ENCODE measurements at regions not wholly inside any gene's neighbourhood (a gene's known extent, or its start where the extent isn't known, plus 50 kb on each side); places are given as distances from the start of the nearest gene placed in this dataset.
"Not testable (repeated sequence)": the region's sequence is repeated elsewhere in the genome, so short reads cannot be mapped to it uniquely, and the experiment has no call there.

DNA sequence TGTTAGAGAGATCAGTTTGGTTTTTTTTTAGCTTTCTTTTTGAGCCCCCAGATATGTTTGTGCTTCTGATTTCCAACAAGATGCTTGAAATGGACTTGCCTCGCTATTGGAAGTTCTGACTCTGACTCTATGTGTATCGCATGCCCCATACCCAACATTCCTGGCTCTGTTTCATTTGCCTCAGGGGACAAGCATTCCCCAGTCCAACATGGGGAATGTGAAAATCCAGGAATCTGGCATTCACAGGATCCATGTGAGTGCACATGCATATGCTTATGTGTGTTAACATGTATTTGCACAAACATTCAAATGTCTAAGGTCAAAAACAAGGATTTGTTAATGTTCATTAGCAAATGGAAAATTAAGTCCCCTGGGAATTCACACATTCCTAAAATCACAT, 233.9 kb downstream of the TLR4 start:
- CTCF ChIA-PET, result interaction anchor here in 1 of 2 donors (0.8 kb wide), 1 partner anchor 47 kb away, joined by 3 read pairs; no protein-coding TSS in a partner anchor
- H3K27me3 ChIP-seq (replicated peaks in 1 of 2; ENCODE audit: control insufficient read depth in 2 of 2, extremely low read depth in 1 of 2, insufficient read depth in 2 of 2, low read length in 1 of 2), result no peaks in the 10 kb centered on the region
- H3K4me1 Mint-ChIP-seq, result peaks cover 0 to 1% (median 0%) of the 10 kb centered on the region in 3 donors
- H3K9me3 ChIP-seq, result no peaks in the 10 kb centered on the region
- H3K4me1 ChIP-seq (ENCODE audit: control insufficient read depth in 1 of 2, extremely low read depth in 1 of 2, insufficient read depth in 2 of 2, low read length in 2 of 2), result no peaks in the 10 kb centered on the region
- H3K36me3 ChIP-seq (ENCODE audit: control insufficient read depth in 2 of 2, extremely low read depth in 1 of 2, insufficient read depth in 1 of 2, low read length in 1 of 2), result no peaks in the 10 kb centered on the region
- H3K27me3 Mint-ChIP-seq, result peaks cover 0 to 3% of the 10 kb centered on the region in 2 donors
- H3K9me3 Mint-ChIP-seq, result peaks cover 0 to 2% (median 0%) of the 10 kb centered on the region in 3 donors
- H3K27ac ChIP-seq (ENCODE audit: low read length), result no peak overlapping the region
- POLR2A ChIA-PET, result no interaction called here
- WGBS (ENCODE audit: insufficient coverage), result 80% methylated on average over 1 of the region's 2 CpGs
- H3K27ac Mint-ChIP-seq, result no peak overlapping the region
- no peak overlapping the region for H3K4me3 ChIP-seq (ENCODE audit: control insufficient read depth in 1 of 2, extremely low read depth in 1 of 2, low read length in 1 of 2)
- DNase-seq, result no peak
- no peak for ATAC-seq (replicated peaks in 1 of 4)
- H3K36me3 Mint-ChIP-seq, result no peaks in the 10 kb centered on the region
- no peak overlapping the region for H3K4me3 Mint-ChIP-seq

DNA sequence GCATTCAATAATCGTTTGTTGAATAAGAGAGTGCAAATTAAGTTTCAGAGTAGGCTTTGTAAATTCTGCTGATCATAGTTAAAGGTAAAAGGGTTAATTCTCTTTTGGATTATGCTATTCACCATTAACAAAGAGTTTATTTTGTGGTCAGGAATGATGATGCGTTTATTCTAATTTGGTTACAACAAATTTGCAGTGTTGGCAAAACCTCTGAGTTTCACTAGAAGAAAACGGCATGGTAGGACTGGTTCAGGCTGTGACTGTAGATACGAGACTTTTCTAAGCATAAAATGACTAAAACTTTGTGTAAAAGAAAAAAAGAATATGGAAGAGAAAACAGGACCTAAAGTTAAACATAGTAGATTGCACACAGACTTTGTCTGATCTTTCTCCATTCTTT, 234.7 kb downstream of the TLR4 start:
- POLR2A ChIA-PET, result no interaction called here
- Mint-ChIP-seq H3K27ac (no peak overlapping the region), H3K36me3 (no peaks in the 10 kb centered on the region), H3K4me1 (peaks cover 0 to 1% (median 0%) of the 10 kb centered on the region in 3 donors), H3K27me3 (peaks cover 0 to 3% of the 10 kb centered on the region in 2 donors), H3K4me3 (no peak overlapping the region), H3K9me3 (peaks cover 0 to 2% (median 0%) of the 10 kb centered on the region in 3 donors)
- no peak for DNase-seq
- 80% methylated on average over 1 of the region's 4 CpGs for WGBS (ENCODE audit: insufficient coverage)
- no peaks in the 10 kb centered on the region for H3K9me3 ChIP-seq
- H3K4me1 ChIP-seq (ENCODE audit: control insufficient read depth in 1 of 2, extremely low read depth in 1 of 2, insufficient read depth in 2 of 2, low read length in 2 of 2), result no peaks in the 10 kb centered on the region
- H3K27me3 ChIP-seq (replicated peaks in 1 of 2; ENCODE audit: control insufficient read depth in 2 of 2, extremely low read depth in 1 of 2, insufficient read depth in 2 of 2, low read length in 1 of 2), result no peaks in the 10 kb centered on the region
- no peak overlapping the region for H3K4me3 ChIP-seq (ENCODE audit: control insufficient read depth in 1 of 2, extremely low read depth in 1 of 2, low read length in 1 of 2)
- no peak overlapping the region for H3K27ac ChIP-seq (ENCODE audit: low read length)
- CTCF ChIA-PET, result no interaction called here
- H3K36me3 ChIP-seq (ENCODE audit: control insufficient read depth in 2 of 2, extremely low read depth in 1 of 2, insufficient read depth in 1 of 2, low read length in 1 of 2), result no peaks in the 10 kb centered on the region
- ATAC-seq (replicated peaks in 1 of 4), result no peak

DNA sequence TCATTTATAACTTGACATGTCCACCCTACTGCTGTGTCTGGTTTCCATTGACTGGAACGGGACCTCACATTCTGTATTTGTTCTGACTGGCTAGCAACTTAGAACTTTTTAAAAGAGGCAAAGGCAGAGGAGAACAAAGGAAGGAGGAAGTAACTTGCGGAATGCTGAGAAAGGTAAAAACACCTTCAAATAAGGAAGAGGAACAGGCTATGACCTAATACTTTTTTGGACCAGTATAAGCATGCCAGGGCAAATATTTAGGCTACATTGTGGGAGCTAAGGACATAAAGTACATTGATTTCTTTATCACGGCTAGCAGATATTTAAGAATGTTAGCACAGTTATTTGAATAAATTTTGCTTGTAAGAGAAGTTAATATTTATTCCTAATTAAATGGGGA, 240.5 kb downstream of the TLR4 start:
- H3K27me3 Mint-ChIP-seq; DNase-seq; H3K4me3 ChIP-seq (ENCODE audit: control insufficient read depth in 1 of 2, extremely low read depth in 1 of 2, low read length in 1 of 2); POLR2A ChIA-PET; H3K36me3 Mint-ChIP-seq; ATAC-seq (replicated peaks in 1 of 4); H3K27ac Mint-ChIP-seq; H3K36me3 ChIP-seq (ENCODE audit: control insufficient read depth in 2 of 2, extremely low read depth in 1 of 2, insufficient read depth in 1 of 2, low read length in 1 of 2); H3K4me1 ChIP-seq (ENCODE audit: control insufficient read depth in 1 of 2, extremely low read depth in 1 of 2, insufficient read depth in 2 of 2, low read length in 2 of 2); CTCF ChIA-PET; H3K9me3 Mint-ChIP-seq; H3K4me1 Mint-ChIP-seq; H3K4me3 Mint-ChIP-seq; H3K27me3 ChIP-seq (replicated peaks in 1 of 2; ENCODE audit: control insufficient read depth in 2 of 2, extremely low read depth in 1 of 2, insufficient read depth in 2 of 2, low read length in 1 of 2); H3K27ac ChIP-seq (ENCODE audit: low read length); H3K9me3 ChIP-seq: not testable (repeated sequence)
- no CpG with 5 or more reads among the region's 3 CpGs for WGBS (ENCODE audit: insufficient coverage)

DNA sequence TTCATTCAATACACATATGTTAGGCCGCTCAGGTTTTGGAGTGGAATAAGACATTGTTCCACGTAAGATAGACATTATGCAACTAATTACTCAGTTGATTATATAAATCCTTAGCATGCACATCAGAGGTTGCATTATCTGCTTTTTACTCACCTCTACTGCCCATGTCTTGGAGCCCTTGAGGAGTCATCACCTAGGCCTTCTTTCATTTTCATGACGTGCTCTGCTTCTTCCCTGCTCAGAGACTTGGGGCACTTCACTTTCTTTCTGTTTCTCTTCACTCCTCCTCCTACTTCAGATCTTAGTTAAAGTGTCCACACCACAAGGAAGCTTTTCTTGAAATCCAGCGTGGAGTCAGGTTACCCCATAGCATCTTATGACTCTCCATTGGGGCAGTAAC, 241.1 kb downstream of the TLR4 start:
- ATAC-seq (replicated peaks in 1 of 4) (no peak), DNase-seq (no peak)
- no peaks in the 10 kb centered on the region for H3K27me3 ChIP-seq (replicated peaks in 1 of 2; ENCODE audit: control insufficient read depth in 2 of 2, extremely low read depth in 1 of 2, insufficient read depth in 2 of 2, low read length in 1 of 2)
- H3K36me3 ChIP-seq (ENCODE audit: control insufficient read depth in 2 of 2, extremely low read depth in 1 of 2, insufficient read depth in 1 of 2, low read length in 1 of 2), result no peaks in the 10 kb centered on the region
- no peak overlapping the region for H3K4me3 Mint-ChIP-seq
- no peaks in the 10 kb centered on the region for H3K9me3 Mint-ChIP-seq
- H3K27ac ChIP-seq (ENCODE audit: low read length), result no peak overlapping the region
- H3K4me3 ChIP-seq (ENCODE audit: control insufficient read depth in 1 of 2, extremely low read depth in 1 of 2, low read length in 1 of 2), result no peak overlapping the region
- ChIA-PET POLR2A (no interaction called here), CTCF (no interaction called here)
- WGBS (ENCODE audit: insufficient coverage), result 73% methylated on average over 2 of the region's 4 CpGs
- H3K4me1 Mint-ChIP-seq, result no peaks in the 10 kb centered on the region
- no peaks in the 10 kb centered on the region for H3K36me3 Mint-ChIP-seq
- no peaks in the 10 kb centered on the region for H3K9me3 ChIP-seq
- no peak overlapping the region for H3K27ac Mint-ChIP-seq
- peaks cover 0 to 3% of the 10 kb centered on the region in 2 donors for H3K27me3 Mint-ChIP-seq
- no peaks in the 10 kb centered on the region for H3K4me1 ChIP-seq (ENCODE audit: control insufficient read depth in 1 of 2, extremely low read depth in 1 of 2, insufficient read depth in 2 of 2, low read length in 2 of 2)

DNA sequence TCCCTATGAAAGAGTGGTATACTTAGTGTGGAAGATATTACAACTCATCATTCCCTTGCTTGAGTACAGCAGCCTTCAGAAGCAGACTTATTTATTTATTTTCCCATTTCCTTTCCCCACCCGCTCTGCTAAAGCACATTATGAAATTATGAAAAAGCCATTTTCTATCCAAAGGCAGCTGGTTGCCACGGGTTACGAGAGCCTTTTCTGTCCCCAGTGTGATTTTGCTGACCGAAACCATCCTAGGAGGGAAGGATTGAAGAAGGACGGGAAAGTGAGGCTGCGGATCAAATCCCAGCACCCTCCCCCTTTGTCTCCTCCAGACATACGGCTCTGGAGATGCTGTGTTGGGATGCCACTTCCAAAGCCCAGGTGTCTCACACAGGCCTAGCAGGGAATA, 246.9 kb downstream of the TLR4 start:
- no peak overlapping the region for H3K27ac Mint-ChIP-seq

DNA sequence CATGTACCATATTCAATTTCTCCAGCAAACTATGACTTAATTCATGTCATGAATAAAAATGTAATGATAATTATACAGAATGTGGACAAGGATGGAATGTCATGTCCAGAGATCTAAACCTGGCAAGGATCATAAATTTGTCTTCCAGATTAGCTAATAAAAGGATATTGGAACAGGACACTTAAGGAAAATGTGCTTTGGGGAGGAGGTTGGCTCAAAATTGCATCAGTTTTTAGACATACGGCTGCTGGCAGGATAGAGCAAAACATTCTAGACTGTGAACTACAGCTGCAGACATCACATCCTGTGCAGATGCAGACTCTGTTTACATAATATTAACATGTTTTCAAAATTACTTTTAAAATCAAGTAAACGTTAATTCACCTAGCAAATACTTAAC, 248.4 kb downstream of the TLR4 start:
- Mint-ChIP-seq H3K4me1 (no peaks in the 10 kb centered on the region), H3K9me3 (no peaks in the 10 kb centered on the region), H3K27ac (no peak overlapping the region), H3K36me3 (no peaks in the 10 kb centered on the region), H3K4me3 (no peak overlapping the region), H3K27me3 (peaks cover 3 to 4% of the 10 kb centered on the region in 2 donors)
- H3K4me3 ChIP-seq (ENCODE audit: control insufficient read depth in 1 of 2, extremely low read depth in 1 of 2, low read length in 1 of 2), result no peak overlapping the region
- no peaks in the 10 kb centered on the region for H3K9me3 ChIP-seq
- H3K4me1 ChIP-seq (ENCODE audit: control insufficient read depth in 1 of 2, extremely low read depth in 1 of 2, insufficient read depth in 2 of 2, low read length in 2 of 2), result no peaks in the 10 kb centered on the region
- ChIA-PET POLR2A (interaction anchor here in 1 of 2 donors (0.7 kb wide), 1 partner anchor 89 kb away, joined by 3 read pairs; no protein-coding TSS in a partner anchor), CTCF (no interaction called here)
- no CpG with 5 or more reads among the region's 2 CpGs for WGBS (ENCODE audit: insufficient coverage)
- no peaks in the 10 kb centered on the region for H3K27me3 ChIP-seq (replicated peaks in 1 of 2; ENCODE audit: control insufficient read depth in 2 of 2, extremely low read depth in 1 of 2, insufficient read depth in 2 of 2, low read length in 1 of 2)
- no peak for ATAC-seq (replicated peaks in 1 of 4)
- no peak overlapping the region for H3K27ac ChIP-seq (ENCODE audit: low read length)
- H3K36me3 ChIP-seq (ENCODE audit: control insufficient read depth in 2 of 2, extremely low read depth in 1 of 2, insufficient read depth in 1 of 2, low read length in 1 of 2), result no peaks in the 10 kb centered on the region
- DNase-seq, result no peak

More for the DNA sequence above, 246.9 kb downstream of the TLR4 start:
- H3K4me3 Mint-ChIP-seq, result no peak overlapping the region
- Histone ChIP-seq H3K27ac (ENCODE audit: low read length) (no peak overlapping the region), H3K4me1 (ENCODE audit: control insufficient read depth in 1 of 2, extremely low read depth in 1 of 2, insufficient read depth in 2 of 2, low read length in 2 of 2) (no peaks in the 10 kb centered on the region), H3K9me3 (no peaks in the 10 kb centered on the region), H3K27me3 (replicated peaks in 1 of 2; ENCODE audit: control insufficient read depth in 2 of 2, extremely low read depth in 1 of 2, insufficient read depth in 2 of 2, low read length in 1 of 2) (no peaks in the 10 kb centered on the region), H3K36me3 (ENCODE audit: control insufficient read depth in 2 of 2, extremely low read depth in 1 of 2, insufficient read depth in 1 of 2, low read length in 1 of 2) (no peaks in the 10 kb centered on the region), H3K4me3 (ENCODE audit: control insufficient read depth in 1 of 2, extremely low read depth in 1 of 2, low read length in 1 of 2) (no peak overlapping the region)
- no peaks in the 10 kb centered on the region for H3K4me1 Mint-ChIP-seq
- ChIA-PET CTCF (no interaction called here), POLR2A (no interaction called here)
- ATAC-seq (replicated peaks in 1 of 4) (no peak), DNase-seq (no peak)
- peaks cover 3 to 4% of the 10 kb centered on the region in 2 donors for H3K27me3 Mint-ChIP-seq
- no peaks in the 10 kb centered on the region for H3K36me3 Mint-ChIP-seq
- no CpG with 5 or more reads among the region's 7 CpGs for WGBS (ENCODE audit: insufficient coverage)
- H3K9me3 Mint-ChIP-seq, result no peaks in the 10 kb centered on the region

DNA sequence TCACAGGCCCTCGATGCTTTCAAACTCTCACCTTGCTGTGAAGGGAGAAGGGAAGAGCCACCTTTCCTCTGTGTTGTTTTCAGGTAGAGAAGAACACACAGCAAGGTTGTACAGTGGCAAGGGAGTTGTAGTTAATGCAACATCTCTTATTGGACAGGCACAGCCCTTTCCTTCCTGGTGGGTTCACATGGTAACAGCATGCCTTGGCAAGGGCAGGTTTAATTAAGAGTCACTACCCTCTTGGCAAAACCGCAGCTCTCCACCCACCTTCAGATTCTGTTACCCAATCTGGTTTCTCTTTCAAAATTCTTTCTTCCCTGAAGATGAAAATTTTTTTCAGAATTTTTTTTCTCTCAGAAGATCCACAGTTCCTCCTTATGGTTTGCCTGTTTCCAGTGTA, 253.1 kb downstream of the TLR4 start:
- Histone ChIP-seq H3K9me3 (no peaks in the 10 kb centered on the region), H3K36me3 (ENCODE audit: control insufficient read depth in 2 of 2, extremely low read depth in 1 of 2, insufficient read depth in 1 of 2, low read length in 1 of 2) (no peaks in the 10 kb centered on the region), H3K4me1 (ENCODE audit: control insufficient read depth in 1 of 2, extremely low read depth in 1 of 2, insufficient read depth in 2 of 2, low read length in 2 of 2) (no peaks in the 10 kb centered on the region), H3K27me3 (replicated peaks in 1 of 2; ENCODE audit: control insufficient read depth in 2 of 2, extremely low read depth in 1 of 2, insufficient read depth in 2 of 2, low read length in 1 of 2) (no peaks in the 10 kb centered on the region), H3K27ac (ENCODE audit: low read length) (no peak overlapping the region), H3K4me3 (ENCODE audit: control insufficient read depth in 1 of 2, extremely low read depth in 1 of 2, low read length in 1 of 2) (no peak overlapping the region)
- Mint-ChIP-seq H3K9me3 (no peaks in the 10 kb centered on the region), H3K36me3 (no peaks in the 10 kb centered on the region), H3K27ac (no peak overlapping the region), H3K4me1 (no peaks in the 10 kb centered on the region), H3K27me3 (peaks cover 3 to 4% of the 10 kb centered on the region in 2 donors), H3K4me3 (no peak overlapping the region)
- ChIA-PET CTCF (no interaction called here), POLR2A (no interaction called here)
- ATAC-seq (replicated peaks in 1 of 4), result no peak
- DNase-seq, result no peak
- no CpG with 5 or more reads among the region's 2 CpGs for WGBS (ENCODE audit: insufficient coverage)

Data from T-cell (primary cell).